SK-N-SH treated with all-trans-retinoic acid at 6 μM for 48 hours (cell line): ENCODE measurements at regions not wholly inside any gene's neighbourhood (a gene's known extent, or its start where the extent isn't known, plus 50 kb on each side); places are given as distances from the start of the nearest gene placed in this dataset.
"Not testable (repeated sequence)": the region's sequence is repeated elsewhere in the genome, so short reads cannot be mapped to it uniquely, and the experiment has no call there.

ENCODE experiments used
- ARNTL ChIP-seq: fragments of 450-650 bp; formaldehyde crosslinking; IDR thresholded peaks from 2 replicates; pipeline ENCODE4 v1.5.0; 2020; ENCODE audit warnings: low read depth, mild to moderate bottlenecking, moderate library complexity, borderline replicate concordance
- BACH2 ChIP-seq: fragments of 250-450 bp; sonication (Bioruptor Pico); IDR thresholded peaks from 2 replicates; pipeline ENCODE4 v1.9.0; 2021; ENCODE audit warnings: mild to moderate bottlenecking, borderline replicate concordance
- GLIS3 ChIP-seq: fragments of 250-450 bp; sonication (Bioruptor Pico); IDR thresholded peaks from 2 replicates; pipeline ENCODE4 v1.5.0; 2020; ENCODE audit warnings: mild to moderate bottlenecking, moderate library complexity
- ISL1 ChIP-seq: fragments of 250-450 bp; sonication (Bioruptor Pico); IDR thresholded peaks from 2 replicates; pipeline ENCODE4 v2.1.2; 2022; ENCODE audit warnings: mild to moderate bottlenecking, moderate library complexity
- OSR1 ChIP-seq: fragments of 250-450 bp; sonication (Bioruptor Pico); IDR thresholded peaks from 2 replicates; pipeline ENCODE4 v1.8.0; 2022; ENCODE audit warnings: moderate library complexity, mild to moderate bottlenecking, inconsistent platforms
- PATZ1 ChIP-seq: fragments of 250-450 bp; sonication (Bioruptor Pico); IDR thresholded peaks from 2 replicates; pipeline ENCODE4 v1.8.0; 2020; ENCODE audit warnings: mild to moderate bottlenecking, moderate library complexity, borderline replicate concordance
- RARB ChIP-seq: fragments of 250-450 bp; sonication (Bioruptor Pico); IDR thresholded peaks from 2 replicates; pipeline ENCODE4 v1.8.0; 2021; ENCODE audit warnings: mild to moderate bottlenecking, moderate library complexity
- TOX ChIP-seq: fragments of 250-450 bp; sonication (Bioruptor Pico); IDR thresholded peaks from 2 replicates; pipeline ENCODE4 v1.8.0; 2021; ENCODE audit warnings: mild to moderate bottlenecking, moderate library complexity, borderline replicate concordance
- ZFP3 ChIP-seq: fragments of 250-450 bp; sonication (Bioruptor Pico); IDR thresholded peaks from 2 replicates; pipeline ENCODE4 v1.5.0; 2020; ENCODE audit warnings: mild to moderate bottlenecking, moderate library complexity
- ZNF565 ChIP-seq: fragments of 450-650 bp; formaldehyde crosslinking; conservative IDR thresholded peaks from 2 replicates; pipeline ENCODE4 v1.5.0; 2020; ENCODE audit warnings: low read depth, mild to moderate bottlenecking, moderate library complexity
- ZNF70 ChIP-seq: fragments of 450-650 bp; formaldehyde crosslinking; IDR thresholded peaks from 2 replicates; pipeline ENCODE4 v1.5.0; 2020; ENCODE audit warnings: mild to moderate bottlenecking, moderate library complexity
- TF ChIP-seq, protein P1 (sequence below): fragments of 250-450 bp; sonication (Bioruptor Pico); IDR thresholded peaks from 2 replicates; pipeline ENCODE4 v1.5.1; 2020; ENCODE audit warnings: low read depth, mild to moderate bottlenecking, moderate library complexity

GRCh38 chr9:81013191-81013590, 676.2 kb downstream of the TLE1 start:
- not testable (repeated sequence) for TF ChIP-seq RARB (CRISPR knock-in tag); PATZ1 (CRISPR knock-in tag); ZFP3 (CRISPR knock-in tag); GLIS3; ZNF70 (CRISPR knock-in tag); OSR1; TOX; ARNTL; ZNF565; BACH2 (CRISPR knock-in tag); ISL1 (CRISPR knock-in tag)
- TF ChIP-seq, protein P1, sequence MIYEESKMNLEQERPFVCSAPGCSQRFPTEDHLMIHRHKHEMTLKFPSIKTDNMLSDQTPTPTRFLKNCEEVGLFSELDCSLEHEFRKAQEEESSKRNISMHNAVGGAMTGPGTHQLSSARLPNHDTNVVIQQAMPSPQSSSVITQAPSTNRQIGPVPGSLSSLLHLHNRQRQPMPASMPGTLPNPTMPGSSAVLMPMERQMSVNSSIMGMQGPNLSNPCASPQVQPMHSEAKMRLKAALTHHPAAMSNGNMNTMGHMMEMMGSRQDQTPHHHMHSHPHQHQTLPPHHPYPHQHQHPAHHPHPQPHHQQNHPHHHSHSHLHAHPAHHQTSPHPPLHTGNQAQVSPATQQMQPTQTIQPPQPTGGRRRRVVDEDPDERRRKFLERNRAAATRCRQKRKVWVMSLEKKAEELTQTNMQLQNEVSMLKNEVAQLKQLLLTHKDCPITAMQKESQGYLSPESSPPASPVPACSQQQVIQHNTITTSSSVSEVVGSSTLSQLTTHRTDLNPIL (CRISPR knock-in tag): not testable (repeated sequence)
